ENCODE measurements at regions not wholly inside any gene's neighbourhood (a gene's known extent, or its start where the extent isn't known, plus 50 kb on each side); places are given as distances from the start of the nearest gene placed in this dataset.
A peak's percentile ranks its signal among the peaks of the same experiment; 100 is the strongest.

GRCh38 chr20:50350510-50351249 is 159.5 kb upstream of the PTPN1 start:
- Mint-ChIP-seq H3K9me3 (no peaks in the 10 kb centered on the region), H3K4me3 (no peak overlapping the region), H3K4me1 (peaks cover 44% of the 10 kb centered on the region)

GRCh38 chr20:50351541-50351940 is 158.6 kb upstream of the PTPN1 start:
- ATAC-seq = no peak
- H3K27me3 Mint-ChIP-seq = peaks cover 50% of the 10 kb centered on the region
- no peaks in the 10 kb centered on the region for H3K9me3 Mint-ChIP-seq
- no peak overlapping the region for H3K27ac Mint-ChIP-seq
- peaks cover 39% of the 10 kb centered on the region for H3K4me1 Mint-ChIP-seq
- H3K36me3 Mint-ChIP-seq = no peaks in the 10 kb centered on the region
- H3K4me3 Mint-ChIP-seq = no peak overlapping the region

More at GRCh38 chr20:50350510-50351249, 159.5 kb upstream of the PTPN1 start:
- Mint-ChIP-seq H3K27ac (peak overlapping the region; percentile 76), H3K27me3 (peaks cover 49% of the 10 kb centered on the region), H3K36me3 (no peaks in the 10 kb centered on the region)
- ATAC-seq = peak; percentile 77

- no peaks in the 10 kb centered on the region for H3K9me3 Mint-ChIP-seq
- H3K4me3 Mint-ChIP-seq = no peak overlapping the region
- no peak for ATAC-seq
- H3K4me1 Mint-ChIP-seq = peaks cover 30% of the 10 kb centered on the region
- no peak overlapping the region for H3K27ac Mint-ChIP-seq
- peaks cover 39% of the 10 kb centered on the region for H3K27me3 Mint-ChIP-seq
- H3K36me3 Mint-ChIP-seq = no peaks in the 10 kb centered on the region
Observed at GRCh38 chr20:50353289-50353961, 156.8 kb upstream of the PTPN1 start.

GRCh38 chr20:50354721-50355589 is 155.2 kb upstream of the PTPN1 start:
- ATAC-seq = no peak
- H3K27ac Mint-ChIP-seq = no peak overlapping the region

GRCh38 chr20:50355590-50356524 is 154.3 kb upstream of the PTPN1 start:
- Mint-ChIP-seq H3K4me1 (peaks cover 15% of the 10 kb centered on the region), H3K36me3 (no peaks in the 10 kb centered on the region), H3K9me3 (no peaks in the 10 kb centered on the region), H3K27ac (no peak overlapping the region), H3K4me3 (no peak overlapping the region), H3K27me3 (peaks cover 56% of the 10 kb centered on the region)
- ATAC-seq = no peak

More at GRCh38 chr20:50354721-50355589, 155.2 kb upstream of the PTPN1 start:
- H3K4me3 Mint-ChIP-seq = no peak overlapping the region
- H3K9me3 Mint-ChIP-seq = no peaks in the 10 kb centered on the region
- H3K27me3 Mint-ChIP-seq = peaks cover 54% of the 10 kb centered on the region
- no peaks in the 10 kb centered on the region for H3K36me3 Mint-ChIP-seq
- peaks cover 21% of the 10 kb centered on the region for H3K4me1 Mint-ChIP-seq

GRCh38 chr20:50356525-50356885 is 153.7 kb upstream of the PTPN1 start:
- Mint-ChIP-seq H3K9me3 (no peaks in the 10 kb centered on the region), H3K27me3 (peaks cover 56% of the 10 kb centered on the region), H3K4me1 (peaks cover 15% of the 10 kb centered on the region), H3K36me3 (no peaks in the 10 kb centered on the region), H3K4me3 (no peak overlapping the region), H3K27ac (no peak overlapping the region)
- ATAC-seq = no peak

- Mint-ChIP-seq H3K36me3 (no peaks in the 10 kb centered on the region), H3K27ac (no peak overlapping the region), H3K4me1 (peaks cover 15% of the 10 kb centered on the region), H3K27me3 (peaks cover 56% of the 10 kb centered on the region), H3K4me3 (no peak overlapping the region), H3K9me3 (no peaks in the 10 kb centered on the region)
- ATAC-seq = no peak
Observed at GRCh38 chr20:50356962-50357782, 153.0 kb upstream of the PTPN1 start.

GRCh38 chr20:50357783-50358161 is 152.4 kb upstream of the PTPN1 start:
- H3K36me3 Mint-ChIP-seq = no peaks in the 10 kb centered on the region
- ATAC-seq = no peak
- H3K27ac Mint-ChIP-seq = no peak overlapping the region
- peaks cover 50% of the 10 kb centered on the region for H3K27me3 Mint-ChIP-seq
- no peaks in the 10 kb centered on the region for H3K9me3 Mint-ChIP-seq
- peaks cover 9% of the 10 kb centered on the region for H3K4me1 Mint-ChIP-seq
- H3K4me3 Mint-ChIP-seq = no peak overlapping the region

- H3K27ac Mint-ChIP-seq = no peak overlapping the region
- H3K4me1 Mint-ChIP-seq = peaks cover 5% of the 10 kb centered on the region
- H3K4me3 Mint-ChIP-seq = no peak overlapping the region
- H3K27me3 Mint-ChIP-seq = peaks cover 46% of the 10 kb centered on the region
- no peaks in the 10 kb centered on the region for H3K36me3 Mint-ChIP-seq
- no peaks in the 10 kb centered on the region for H3K9me3 Mint-ChIP-seq
- ATAC-seq = no peak
Observed at GRCh38 chr20:50358166-50358565, 152.0 kb upstream of the PTPN1 start.

- Mint-ChIP-seq H3K9me3 (no peaks in the 10 kb centered on the region), H3K27ac (no peak overlapping the region), H3K27me3 (peaks cover 49% of the 10 kb centered on the region), H3K4me3 (no peak overlapping the region), H3K4me1 (no peaks in the 10 kb centered on the region), H3K36me3 (no peaks in the 10 kb centered on the region)
- no peak for ATAC-seq
Observed at GRCh38 chr20:50358971-50359370, 151.2 kb upstream of the PTPN1 start.

GRCh38 chr20:50359607-50360217 is 150.5 kb upstream of the PTPN1 start:
- Mint-ChIP-seq H3K36me3 (no peaks in the 10 kb centered on the region), H3K27ac (no peak overlapping the region), H3K9me3 (no peaks in the 10 kb centered on the region), H3K27me3 (peaks cover 56% of the 10 kb centered on the region), H3K4me3 (no peak overlapping the region), H3K4me1 (no peaks in the 10 kb centered on the region)
- no peak for ATAC-seq

- Mint-ChIP-seq H3K4me3 (no peak overlapping the region), H3K27me3 (peaks cover 53% of the 10 kb centered on the region), H3K36me3 (no peaks in the 10 kb centered on the region), H3K4me1 (no peaks in the 10 kb centered on the region), H3K9me3 (no peaks in the 10 kb centered on the region), H3K27ac (no peak overlapping the region)
- ATAC-seq = no peak
Observed at GRCh38 chr20:50360218-50360672, 149.9 kb upstream of the PTPN1 start.

- H3K4me1 Mint-ChIP-seq = no peaks in the 10 kb centered on the region
- H3K36me3 Mint-ChIP-seq = no peaks in the 10 kb centered on the region
- no peaks in the 10 kb centered on the region for H3K9me3 Mint-ChIP-seq
- peaks cover 53% of the 10 kb centered on the region for H3K27me3 Mint-ChIP-seq
- H3K27ac Mint-ChIP-seq = no peak overlapping the region
- no peak for ATAC-seq
- no peak overlapping the region for H3K4me3 Mint-ChIP-seq
Observed at GRCh38 chr20:50360921-50361320, 149.3 kb upstream of the PTPN1 start.
